Right atrium auricular region (tissue), 2 donors: ENCODE measurements at regions not wholly inside any gene's neighbourhood (a gene's known extent, or its start where the extent isn't known, plus 50 kb on each side); places are given as distances from the start of the nearest gene placed in this dataset.

ENCODE experiments used
- DNase-seq: peaks from one replicate; pipeline ENCODE4 v3.0.0-alpha.2; 2019; ENCODE audit warnings: low spot score
- H3K27ac ChIP-seq, 2 donors: fragments of 200-600 bp; sonication (generic); 1 replicate in 1 of 2; 2 replicates in 1 of 2; pipeline ENCODE4 v1.5.1; 2016 to 2019
- H3K27me3 ChIP-seq, 2 donors: fragments of 200-600 bp; sonication (generic); one replicate each; pipeline versions ENCODE4 v1.5.1 to v1.6.0; 2017 to 2019
- H3K36me3 ChIP-seq: fragments of 200-600 bp; sonication (generic); one replicate; pipeline ENCODE4 v1.5.1; 2016
- H3K4me1 ChIP-seq, 2 donors: fragments of 200-600 bp; sonication (generic); one replicate each; pipeline versions ENCODE4 v1.5.1 to v1.6.0; 2017 to 2019
- H3K4me3 ChIP-seq, 2 donors: fragments of 200-600 bp; sonication (generic); 1 replicate in 1 of 2; 2 replicates in 1 of 2; pipeline ENCODE4 v1.5.1; 2017 to 2019; ENCODE audit warnings: mild to moderate bottlenecking in 1 of 2, moderate library complexity in 1 of 2
- H3K9me3 ChIP-seq, 2 donors: fragments of 200-600 bp; sonication (generic); one replicate each; pipeline ENCODE4 v1.5.1; 2019
- TF ChIP-seq, protein P1 (sequence below), 2 donors: fragments of 200-600 bp; sonication (generic); IDR thresholded peaks; one replicate each; pipeline ENCODE4 v1.5.1; 2019; ENCODE audit warnings: antibody characterized with exemption in 2 of 2

DNA sequence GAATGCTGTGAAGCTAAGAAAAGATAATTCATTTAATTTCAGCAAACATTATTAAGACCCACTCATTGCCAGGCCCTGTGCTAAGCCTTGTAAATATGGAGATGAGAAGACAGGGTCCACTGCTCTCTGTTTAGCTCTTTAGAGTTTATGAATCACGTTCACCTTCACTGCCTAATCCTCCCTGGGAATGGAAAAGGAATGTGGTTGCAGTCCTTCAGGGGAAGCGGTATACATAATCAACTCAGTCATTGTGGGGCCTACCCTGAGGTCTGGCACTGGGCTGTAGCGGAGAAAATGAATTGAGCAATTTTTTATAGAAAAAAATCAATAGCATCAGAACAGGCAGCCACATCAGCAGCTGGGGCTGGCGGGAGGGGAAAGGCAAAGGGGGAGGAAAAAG lies 412.1 kb upstream of the NFIA start:
- DNase-seq = no peak
- Histone ChIP-seq H3K27me3 (no peaks in the 10 kb centered on the region), H3K27ac (no peak overlapping the region), H3K4me1 (no peaks in the 10 kb centered on the region), H3K36me3 (no peaks in the 10 kb centered on the region), H3K9me3 (no peaks in the 10 kb centered on the region), H3K4me3 (no peak overlapping the region)
- TF ChIP-seq, protein P1, sequence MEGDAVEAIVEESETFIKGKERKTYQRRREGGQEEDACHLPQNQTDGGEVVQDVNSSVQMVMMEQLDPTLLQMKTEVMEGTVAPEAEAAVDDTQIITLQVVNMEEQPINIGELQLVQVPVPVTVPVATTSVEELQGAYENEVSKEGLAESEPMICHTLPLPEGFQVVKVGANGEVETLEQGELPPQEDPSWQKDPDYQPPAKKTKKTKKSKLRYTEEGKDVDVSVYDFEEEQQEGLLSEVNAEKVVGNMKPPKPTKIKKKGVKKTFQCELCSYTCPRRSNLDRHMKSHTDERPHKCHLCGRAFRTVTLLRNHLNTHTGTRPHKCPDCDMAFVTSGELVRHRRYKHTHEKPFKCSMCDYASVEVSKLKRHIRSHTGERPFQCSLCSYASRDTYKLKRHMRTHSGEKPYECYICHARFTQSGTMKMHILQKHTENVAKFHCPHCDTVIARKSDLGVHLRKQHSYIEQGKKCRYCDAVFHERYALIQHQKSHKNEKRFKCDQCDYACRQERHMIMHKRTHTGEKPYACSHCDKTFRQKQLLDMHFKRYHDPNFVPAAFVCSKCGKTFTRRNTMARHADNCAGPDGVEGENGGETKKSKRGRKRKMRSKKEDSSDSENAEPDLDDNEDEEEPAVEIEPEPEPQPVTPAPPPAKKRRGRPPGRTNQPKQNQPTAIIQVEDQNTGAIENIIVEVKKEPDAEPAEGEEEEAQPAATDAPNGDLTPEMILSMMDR (IDR thresholded peaks at IDR 0.05) = no peak

DNA sequence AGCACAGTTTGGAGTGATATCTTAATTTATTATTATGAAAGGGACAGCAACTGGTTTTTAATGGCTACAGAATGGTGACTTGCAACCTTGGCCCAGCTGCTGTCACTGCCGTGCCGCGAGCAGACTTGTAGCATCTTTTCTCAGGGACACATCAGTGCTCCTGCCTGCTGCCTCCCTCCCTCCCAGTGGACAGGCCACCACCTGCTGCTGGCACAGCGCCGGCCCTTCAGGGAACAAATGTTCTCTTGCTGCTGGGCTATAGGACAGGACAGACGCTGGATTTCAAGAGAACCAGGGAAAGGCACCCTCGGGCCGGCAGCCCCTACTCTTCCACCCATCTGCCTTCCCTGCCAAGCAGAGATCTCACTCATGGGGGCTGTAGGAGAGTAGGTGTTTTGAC lies 413.8 kb upstream of the NFIA start:
- no peaks in the 10 kb centered on the region for H3K27me3 ChIP-seq
- DNase-seq = no peak
- TF ChIP-seq, protein P1 (IDR thresholded peaks at IDR 0.05) = no peak
- H3K36me3 ChIP-seq = no peaks in the 10 kb centered on the region
- H3K4me3 ChIP-seq = no peak overlapping the region
- no peak overlapping the region for H3K27ac ChIP-seq
- H3K9me3 ChIP-seq = no peaks in the 10 kb centered on the region
- H3K4me1 ChIP-seq = no peaks in the 10 kb centered on the region

DNA sequence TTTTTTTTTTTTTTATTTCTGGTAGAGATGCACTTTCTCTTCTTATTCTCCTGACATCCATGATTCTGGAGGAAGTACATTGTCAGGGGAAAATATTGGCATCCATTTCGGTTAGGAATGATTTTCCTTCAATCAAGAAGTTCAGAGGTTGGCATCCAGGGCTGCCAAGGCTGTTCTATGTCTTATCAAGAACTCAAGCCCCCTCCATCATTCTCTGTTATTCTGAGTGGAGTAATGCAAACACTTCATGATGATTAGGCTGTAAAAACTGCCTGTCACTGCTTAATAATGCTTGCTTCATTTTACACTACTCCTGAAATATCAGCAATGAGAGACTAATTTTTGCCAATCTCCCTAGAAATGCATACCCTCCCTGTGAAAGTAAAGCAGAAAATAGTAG lies 417.1 kb upstream of the NFIA start:
- H3K27ac ChIP-seq = no peak overlapping the region
- no peak for DNase-seq
- no peaks in the 10 kb centered on the region for H3K36me3 ChIP-seq
- no peaks in the 10 kb centered on the region for H3K9me3 ChIP-seq
- no peaks in the 10 kb centered on the region for H3K4me1 ChIP-seq
- no peak overlapping the region for H3K4me3 ChIP-seq
- TF ChIP-seq, protein P1 (IDR thresholded peaks at IDR 0.05) = no peak
- H3K27me3 ChIP-seq = no peaks in the 10 kb centered on the region

DNA sequence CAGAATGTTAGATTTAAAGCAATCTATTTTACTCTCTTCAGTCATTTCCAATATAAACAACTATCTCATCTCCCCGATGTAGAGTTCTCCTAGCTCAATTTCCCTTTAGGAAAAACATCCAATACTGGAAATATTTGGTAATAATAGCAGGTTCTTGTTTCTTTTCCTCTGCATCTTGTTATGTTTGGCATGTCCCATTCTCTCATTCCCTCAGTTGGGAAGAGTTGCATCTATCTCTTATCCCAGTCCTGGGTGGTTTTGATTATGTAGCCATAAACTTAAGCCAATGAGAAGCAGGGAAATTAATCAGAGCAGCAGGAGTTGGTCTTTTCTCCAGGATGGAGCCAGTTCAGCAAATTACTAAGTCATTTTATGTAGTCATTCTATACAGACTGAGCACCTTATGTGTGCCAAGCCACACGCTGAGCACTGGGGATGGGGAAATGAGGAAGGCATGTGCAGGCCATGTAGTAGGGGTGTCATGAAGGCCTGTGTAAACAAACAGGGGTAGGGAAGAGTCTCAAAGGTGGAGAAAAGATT lies 418.2 kb upstream of the NFIA start:
- Histone ChIP-seq H3K36me3 (no peaks in the 10 kb centered on the region), H3K4me3 (no peak overlapping the region), H3K4me1 (no peaks in the 10 kb centered on the region), H3K27me3 (no peaks in the 10 kb centered on the region), H3K9me3 (no peaks in the 10 kb centered on the region), H3K27ac (no peak overlapping the region)
- TF ChIP-seq, protein P1 (IDR thresholded peaks at IDR 0.05) = no peak
- DNase-seq = no peak

DNA sequence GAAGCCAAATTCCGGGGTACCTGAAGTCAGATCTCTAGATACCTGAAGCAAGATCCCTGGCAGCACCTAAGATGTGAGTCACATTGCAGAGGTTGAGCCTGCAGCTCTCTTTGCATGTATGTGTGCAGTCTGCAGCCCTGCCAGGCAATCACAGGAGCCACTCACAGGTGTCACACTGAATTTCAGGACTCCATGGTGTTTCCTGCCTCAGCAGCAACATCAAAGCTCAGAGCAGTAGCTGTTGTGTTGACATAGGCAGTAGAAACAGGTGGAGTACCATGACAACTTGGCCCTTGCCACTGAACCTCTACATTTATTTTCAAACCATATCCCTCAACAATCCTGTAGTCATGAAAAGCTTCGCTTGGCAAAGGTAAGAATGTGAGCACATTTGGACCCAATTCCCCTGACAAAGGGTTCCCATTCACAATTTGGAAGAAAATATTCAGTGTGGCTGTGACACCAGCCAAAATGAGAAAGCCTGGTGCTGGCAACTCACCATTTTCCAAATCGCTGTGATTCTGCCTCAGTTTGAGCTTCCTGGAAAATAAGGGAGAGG lies 419.8 kb upstream of the NFIA start:
- no peak for DNase-seq
- Histone ChIP-seq H3K27ac (no peak overlapping the region), H3K9me3 (no peaks in the 10 kb centered on the region), H3K4me3 (no peak overlapping the region), H3K36me3 (no peaks in the 10 kb centered on the region), H3K27me3 (no peaks in the 10 kb centered on the region), H3K4me1 (no peaks in the 10 kb centered on the region)
- TF ChIP-seq, protein P1 (IDR thresholded peaks at IDR 0.05) = no peak

DNA sequence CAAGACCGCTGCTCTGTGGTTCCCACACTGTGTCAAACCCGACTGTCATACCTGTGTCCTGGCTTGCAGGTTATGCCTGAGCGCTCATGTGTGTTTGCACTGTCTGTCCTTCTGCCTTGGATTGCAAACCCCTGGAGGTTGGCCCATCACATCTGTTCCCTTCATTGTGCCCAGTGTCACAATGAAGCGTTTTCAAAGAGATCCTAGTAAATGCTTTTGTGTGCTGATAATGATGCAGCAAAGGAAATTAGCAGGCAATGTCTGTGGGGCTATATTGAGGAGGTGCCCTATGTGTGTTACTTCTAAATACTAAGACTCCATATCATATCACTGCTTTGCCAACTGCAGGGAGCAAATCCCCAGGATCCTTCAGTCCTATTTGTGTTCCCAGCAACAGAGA lies 424.4 kb upstream of the NFIA start:
- Histone ChIP-seq H3K27ac (no peak overlapping the region), H3K27me3 (no peaks in the 10 kb centered on the region), H3K4me1 (no peaks in the 10 kb centered on the region), H3K9me3 (no peaks in the 10 kb centered on the region), H3K36me3 (no peaks in the 10 kb centered on the region), H3K4me3 (no peak overlapping the region)
- no peak for DNase-seq
- TF ChIP-seq, protein P1 (IDR thresholded peaks at IDR 0.05) = no peak
